CD4-positive, alpha-beta T cell treated with Interleukin-15 for 1 hour (primary cell): ENCODE measurements at regions not wholly inside any gene's neighbourhood (a gene's known extent, or its start where the extent isn't known, plus 50 kb on each side); places are given as distances from the start of the nearest gene placed in this dataset.

ENCODE experiments used
- DNase-seq: peaks from one replicate; pipeline ENCODE4 v3.0.0-alpha.2; 2020

DNA sequence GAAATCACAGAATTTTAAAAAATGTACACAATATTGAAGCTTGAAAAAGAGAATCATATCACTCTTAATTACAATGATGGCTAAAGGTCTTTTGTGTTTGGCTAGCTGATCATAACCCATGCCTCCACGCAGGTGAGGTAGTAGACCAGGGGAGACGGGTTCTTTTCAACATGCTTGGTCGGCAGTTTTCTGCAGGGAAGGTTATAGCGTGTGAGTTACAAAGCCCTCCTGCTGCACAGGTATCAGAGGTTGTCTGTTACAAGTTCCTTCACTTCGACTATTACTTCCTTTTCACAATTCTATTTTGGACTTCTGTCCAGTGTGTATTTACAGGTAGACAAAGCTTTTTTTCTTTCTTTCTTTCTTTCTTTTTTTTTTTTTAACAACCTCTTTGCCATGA, 127.1 kb upstream of the PRPS1L1 start:
- no peak for DNase-seq

DNA sequence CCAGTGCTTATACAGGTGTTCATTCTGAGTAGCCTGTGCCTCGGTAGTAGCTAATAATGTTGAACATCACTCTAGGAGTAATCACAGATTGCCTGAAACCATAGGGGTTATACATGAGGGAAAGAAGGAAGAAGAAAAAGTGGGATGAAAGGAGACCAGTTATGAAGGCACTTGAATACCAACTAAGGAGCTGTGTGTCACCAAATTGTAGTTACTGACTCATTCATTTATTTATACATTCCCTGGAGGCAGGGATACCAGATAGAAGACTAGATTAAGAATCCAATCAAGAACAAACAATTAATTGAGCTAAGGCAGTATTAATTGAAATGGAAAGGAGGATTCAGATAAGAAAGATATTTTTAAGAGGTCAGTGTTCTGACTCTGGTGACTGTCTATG, 129.6 kb upstream of the PRPS1L1 start:
- DNase-seq: no peak

GRCh38 chr7:18162657-18163056, 135.0 kb upstream of the PRPS1L1 start:
- no peak for DNase-seq

DNA sequence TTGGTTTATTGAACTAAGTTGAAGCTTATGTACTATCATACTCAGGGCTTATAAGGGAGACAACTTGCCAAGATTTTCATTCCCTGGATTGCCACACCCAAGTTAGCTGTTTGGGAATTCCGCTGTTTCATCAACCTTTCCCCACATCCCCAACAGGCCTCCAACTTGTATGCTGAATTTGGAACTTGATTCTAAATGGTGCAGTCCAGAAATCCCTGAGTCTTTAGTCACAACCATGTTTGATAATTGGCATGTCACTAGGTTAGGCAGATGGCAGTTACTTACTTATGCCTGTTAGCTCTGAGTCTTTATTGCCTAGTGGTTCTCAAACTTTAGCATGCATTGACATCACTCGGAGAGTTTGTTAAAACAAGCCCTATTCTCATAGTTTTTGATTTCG, 135.4 kb upstream of the PRPS1L1 start:
- no peak for DNase-seq

DNA sequence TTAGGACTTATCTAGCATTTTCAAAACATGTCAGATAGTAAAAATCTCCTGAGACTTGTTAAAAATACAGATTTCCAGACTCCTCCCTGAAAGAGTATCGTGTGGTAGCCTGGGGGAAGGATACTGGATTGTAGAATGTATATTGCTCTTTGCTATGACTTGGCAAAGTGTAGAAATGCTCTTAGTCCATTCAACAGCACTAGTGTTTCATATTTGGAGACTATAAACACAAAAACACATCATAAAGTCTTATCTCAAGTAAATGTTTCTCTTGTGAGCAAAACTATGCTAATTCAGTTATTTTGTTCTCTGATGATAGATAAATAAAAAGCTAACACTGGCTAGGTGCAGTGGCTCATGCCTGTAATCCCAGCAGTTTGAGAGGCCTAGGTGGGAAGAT, 137.5 kb upstream of the PRPS1L1 start:
- DNase-seq: no peak

DNA sequence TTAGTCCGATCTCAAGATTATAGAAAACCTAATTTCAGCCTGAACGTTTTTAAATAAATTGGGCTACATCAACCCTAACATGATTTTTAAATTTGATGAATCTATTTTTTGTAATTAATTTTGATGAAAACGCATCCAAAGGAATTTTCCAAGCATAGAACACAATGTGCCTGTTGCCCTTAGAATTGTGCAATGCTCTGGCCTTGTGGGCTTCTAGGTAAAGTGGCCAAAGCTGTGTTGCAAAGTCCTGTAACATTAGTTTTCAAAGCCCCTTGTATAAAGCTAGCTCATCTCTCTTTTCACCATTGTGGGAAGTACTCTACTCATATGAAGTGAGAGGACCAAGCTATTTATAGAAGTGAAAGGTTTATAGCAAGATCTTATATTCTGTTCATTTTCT, 138.4 kb upstream of the PRPS1L1 start:
- no peak for DNase-seq

GRCh38 chr7:18167815-18168214, 140.2 kb upstream of the PRPS1L1 start:
- no peak for DNase-seq

DNA sequence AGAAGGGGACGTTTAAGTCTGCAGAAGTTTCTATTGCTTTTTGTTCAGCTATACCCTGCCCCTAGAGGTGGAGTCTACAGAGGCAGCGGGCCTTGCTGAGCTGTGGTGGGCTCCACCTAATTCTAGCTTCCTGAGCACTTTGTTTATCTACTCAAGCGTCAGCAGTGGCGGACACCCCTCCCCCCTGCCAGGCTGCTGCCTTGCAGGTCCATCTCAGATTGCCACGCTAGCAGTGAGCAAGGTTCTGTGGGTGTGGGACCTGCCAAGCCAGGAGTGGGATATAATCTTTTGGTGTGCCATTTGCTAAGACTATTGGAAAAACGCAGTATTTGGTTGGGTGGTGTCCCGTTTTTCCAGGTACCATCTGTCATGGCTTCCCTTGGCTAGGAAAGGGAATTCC, 147.3 kb upstream of the PRPS1L1 start:
- DNase-seq: peak; percentile 32

- DNase-seq: no peak
Measured at GRCh38 chr7:18175801-18176450, 148.3 kb upstream of the PRPS1L1 start.

DNA sequence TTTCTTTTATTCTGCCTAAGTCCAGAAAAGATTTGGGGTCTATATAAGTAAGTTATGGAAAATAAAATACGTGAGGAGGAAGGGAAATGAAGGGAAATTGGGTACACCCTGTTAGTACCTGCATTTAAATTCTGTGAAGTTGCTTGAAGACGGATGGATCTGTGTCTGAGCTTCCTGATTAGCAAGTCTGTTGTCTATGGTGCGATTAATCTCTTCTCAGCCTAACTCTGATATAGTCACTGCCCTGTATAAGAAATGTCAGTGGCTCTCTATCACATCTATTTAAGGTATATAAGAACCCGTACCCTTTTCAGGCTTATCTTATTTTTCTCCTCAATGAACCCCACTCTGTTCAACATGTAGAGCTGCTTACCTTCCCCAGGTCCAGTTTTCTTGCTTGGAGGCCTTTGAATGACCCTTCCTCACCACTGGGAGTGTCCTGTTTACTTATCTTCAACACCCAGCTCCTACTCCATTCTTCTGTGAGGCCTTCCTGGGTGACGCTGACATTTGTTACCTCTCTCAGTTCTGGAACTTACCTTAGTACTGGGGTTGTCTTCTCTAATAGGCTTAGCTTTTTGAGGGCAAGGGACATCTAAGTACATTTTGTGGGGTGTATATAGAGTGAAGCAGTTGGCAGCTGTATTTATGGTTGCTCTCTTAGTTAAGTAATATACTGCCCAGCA, 149.6 kb upstream of the PRPS1L1 start:
- DNase-seq: no peak

DNA sequence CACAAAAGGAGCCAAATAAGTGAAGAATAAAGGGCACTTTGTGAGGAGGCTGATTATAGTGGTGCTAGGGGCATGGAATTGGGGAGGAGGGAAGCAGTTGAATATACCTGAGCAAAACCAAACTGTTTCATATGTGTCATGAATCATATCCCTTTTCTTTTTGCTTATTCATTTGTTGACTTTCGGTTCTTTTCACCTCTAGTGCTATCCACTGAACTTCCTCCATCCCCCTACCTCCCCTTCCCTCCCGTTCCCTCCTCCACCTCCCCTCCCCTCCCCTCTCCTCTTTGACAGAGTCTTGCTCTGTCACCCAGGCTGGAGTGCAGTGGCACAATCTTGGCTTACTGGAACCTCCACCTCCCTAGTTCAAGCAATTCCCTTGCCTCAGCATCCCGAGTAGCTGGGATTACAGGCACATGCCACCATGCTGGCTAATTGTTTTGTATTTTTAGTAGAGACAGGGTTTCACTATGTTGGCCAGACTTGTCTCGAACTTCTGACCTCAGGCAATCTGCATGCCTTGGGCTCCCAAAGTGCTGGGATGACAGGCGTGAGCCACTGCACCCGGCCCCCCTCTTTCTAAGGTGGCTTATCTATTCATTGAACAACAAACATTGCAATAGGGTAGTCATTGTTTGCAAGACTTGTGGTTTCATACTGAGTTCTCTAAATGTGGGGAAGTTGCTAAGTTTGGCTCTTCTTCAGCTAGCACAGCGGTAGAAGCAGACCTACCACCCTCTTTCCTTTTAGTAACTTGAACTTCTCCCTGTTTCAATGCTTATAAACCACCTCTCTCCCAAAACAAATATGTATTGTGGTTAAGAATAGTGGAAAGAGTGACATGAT, 150.4 kb upstream of the PRPS1L1 start:
- DNase-seq: peak; percentile 39

GRCh38 chr7:18179093-18179492, 151.4 kb upstream of the PRPS1L1 start:
- DNase-seq: no peak

DNA sequence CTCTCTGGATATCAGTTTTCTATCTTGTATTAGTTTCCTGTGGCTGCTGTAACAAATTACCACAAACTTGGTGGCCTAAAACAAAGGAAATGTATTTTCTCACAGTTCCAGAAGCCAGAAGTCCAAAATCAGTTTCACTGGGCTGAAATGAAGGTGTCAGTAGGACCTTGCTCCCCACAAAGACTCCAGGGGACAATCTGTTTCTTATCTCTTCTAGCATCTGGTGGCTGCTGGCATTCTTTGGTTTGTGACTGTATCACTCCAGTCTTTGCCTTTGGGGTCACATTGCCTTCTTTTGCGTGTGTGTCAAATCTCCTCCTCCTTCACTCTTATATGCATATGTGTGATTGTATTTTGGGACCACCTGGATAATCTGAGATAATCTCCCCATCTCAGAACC, 153.0 kb upstream of the PRPS1L1 start:
- no peak for DNase-seq

GRCh38 chr7:18189500-18190126, 162.0 kb upstream of the PRPS1L1 start:
- DNase-seq: no peak

- no peak for DNase-seq
Measured at GRCh38 chr7:18191341-18191740, 163.7 kb upstream of the PRPS1L1 start.

DNA sequence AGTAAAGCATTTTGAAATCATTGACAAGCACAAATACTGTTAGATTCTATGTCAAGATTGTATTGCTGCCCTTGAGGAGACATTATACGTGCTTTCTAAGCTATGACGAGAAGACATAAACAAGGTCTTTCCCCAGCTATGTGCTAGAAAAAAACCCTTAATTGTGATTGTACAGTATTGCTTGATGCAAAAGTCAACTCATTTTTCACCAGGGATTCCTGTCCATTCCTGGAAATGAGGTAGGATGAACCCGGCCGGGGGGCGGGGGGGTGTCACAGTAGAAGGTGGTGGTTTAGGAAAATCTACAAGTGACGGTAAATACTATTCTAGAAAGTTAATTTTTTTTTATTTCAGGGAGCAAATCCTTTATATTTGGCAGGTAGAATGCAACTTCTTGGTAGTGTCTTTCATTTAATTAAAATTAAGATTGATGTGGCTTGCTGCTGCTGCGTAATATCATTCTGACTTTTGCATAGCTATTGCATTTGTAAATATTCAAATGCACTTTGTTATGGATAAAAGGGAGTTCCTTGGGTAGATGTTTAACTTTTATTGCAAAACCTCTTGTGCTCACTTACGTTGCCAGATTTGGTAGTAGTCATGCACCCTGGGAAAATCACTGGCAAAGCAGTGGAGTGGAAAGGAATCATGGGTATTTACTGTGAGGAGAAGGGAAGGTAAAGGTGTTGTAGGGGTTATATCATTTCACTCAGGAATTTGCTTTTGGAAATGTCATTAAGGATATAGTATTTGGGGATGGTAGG, 164.4 kb upstream of the PRPS1L1 start:
- DNase-seq: no peak

- no peak for DNase-seq
Measured at GRCh38 chr7:18194616-18195015, 167.0 kb upstream of the PRPS1L1 start.

- DNase-seq: no peak
Measured at GRCh38 chr7:18196638-18197037, 169.0 kb upstream of the PRPS1L1 start.

GRCh38 chr7:18198868-18199267, 171.2 kb upstream of the PRPS1L1 start:
- DNase-seq: no peak

- DNase-seq: no peak
Measured at GRCh38 chr7:18200266-18200665, 172.6 kb upstream of the PRPS1L1 start.

- no peak for DNase-seq
Measured at GRCh38 chr7:18200855-18201254, 173.2 kb upstream of the PRPS1L1 start.

DNA sequence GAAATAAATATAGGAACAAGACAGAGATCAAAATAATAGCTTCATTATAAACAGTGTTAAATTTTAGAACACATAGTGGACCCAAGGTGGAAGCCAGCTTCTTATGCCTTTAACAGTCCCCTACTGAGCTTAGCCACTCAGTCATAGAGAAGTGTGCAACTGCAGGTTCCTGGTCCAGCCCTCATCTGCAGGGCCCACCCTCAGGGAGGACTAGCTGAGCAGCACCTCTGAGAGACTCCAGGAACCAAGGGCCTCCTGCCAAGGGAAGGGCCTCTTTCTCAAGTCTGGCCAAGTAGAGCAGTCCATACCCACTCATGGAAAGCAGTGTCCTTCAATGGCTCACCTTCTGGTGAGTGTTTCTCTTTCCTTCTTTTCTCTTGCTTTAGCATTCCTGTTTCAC, 173.7 kb upstream of the PRPS1L1 start:
- DNase-seq: no peak
